UCSD-AML1 (cell line): ENCODE measurements at regions not wholly inside any gene's neighbourhood (a gene's known extent, or its start where the extent isn't known, plus 50 kb on each side); places are given as distances from the start of the nearest gene placed in this dataset.
"Not testable (repeated sequence)": the region's sequence is repeated elsewhere in the genome, so short reads cannot be mapped to it uniquely, and the experiment has no call there.

Experiments used
- DNase-seq: peaks from one replicate; lab custom pipeline; 2025; ENCODE audit not compliant: unreplicated experiment; lab: John Stamatoyannopoulos, UW

DNA sequence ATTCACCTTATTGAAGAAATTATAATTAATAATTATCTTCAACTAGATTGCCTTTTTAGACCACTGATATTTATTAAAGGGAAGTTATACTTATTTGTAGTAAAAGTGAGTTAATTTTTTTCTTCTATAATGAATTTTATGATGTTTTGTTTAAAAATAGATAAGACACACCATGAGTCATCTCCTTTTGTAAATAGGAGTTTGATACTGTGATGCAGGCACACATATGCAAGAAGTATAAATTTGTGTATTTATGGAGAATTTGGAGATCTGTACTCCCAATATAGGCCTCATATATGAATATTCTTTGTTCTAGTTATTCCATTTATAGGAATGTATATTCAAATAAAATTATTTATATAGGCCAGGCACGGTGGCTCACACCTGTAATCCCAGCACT, 703.5 kb upstream of the CHAC2 start:
- no peak for DNase-seq

DNA sequence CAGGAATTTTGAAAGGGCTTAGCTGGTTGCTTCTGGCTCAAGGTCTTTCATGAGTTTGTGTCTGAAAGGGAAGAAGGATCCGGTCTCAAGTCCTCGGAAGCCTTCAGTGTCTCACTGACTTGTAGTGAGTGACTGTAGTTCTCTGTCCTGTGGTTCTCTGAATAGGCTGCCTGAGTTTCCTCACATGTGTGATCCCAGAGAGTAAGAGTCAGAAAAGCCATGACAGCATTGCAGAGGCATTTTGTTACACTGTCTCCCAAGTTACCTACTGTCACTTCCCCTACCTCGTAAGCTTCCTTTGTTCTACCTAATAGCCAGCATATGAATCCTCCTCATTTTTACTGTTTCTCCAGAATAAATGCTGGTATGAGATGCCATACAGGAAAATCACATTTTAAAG, 709.1 kb upstream of the CHAC2 start:
- DNase-seq, result no peak

DNA sequence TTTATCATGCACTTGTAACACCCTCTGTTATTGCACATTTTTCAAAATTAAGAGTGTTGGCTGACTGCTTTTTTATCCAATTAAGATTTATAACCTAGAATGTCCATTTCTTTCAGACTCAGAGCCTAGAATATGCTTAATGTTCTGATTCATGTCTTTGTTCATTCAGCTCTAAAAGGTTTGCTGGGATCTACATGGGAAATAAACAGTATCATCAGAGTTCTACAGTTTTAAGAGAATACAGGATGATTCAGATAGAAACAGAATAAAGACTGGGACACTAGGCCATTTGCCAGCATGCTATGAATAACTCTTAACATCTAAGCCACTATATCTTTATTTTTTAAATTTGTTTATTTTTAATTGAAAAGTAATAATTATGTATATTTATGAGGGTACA, 713.7 kb upstream of the CHAC2 start:
- DNase-seq, result no peak

DNA sequence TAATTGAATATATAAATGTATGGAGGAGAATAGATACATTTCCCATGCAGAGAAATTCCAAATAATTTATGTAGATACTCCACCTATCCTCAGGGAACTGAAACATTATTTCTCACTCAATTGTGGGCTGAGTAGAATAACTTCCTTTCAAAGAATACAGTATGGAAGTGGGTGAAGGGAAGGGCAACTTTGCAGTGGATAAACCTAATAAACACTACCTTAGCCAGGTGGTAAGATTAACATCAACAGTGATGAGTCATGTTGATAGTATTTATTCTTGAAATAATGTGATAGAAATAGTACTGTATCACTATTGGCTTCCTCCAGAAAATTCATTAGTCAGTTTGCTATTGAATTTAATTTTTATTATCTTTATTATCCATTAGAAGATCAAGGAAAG, 716.4 kb upstream of the CHAC2 start:
- no peak for DNase-seq

DNA sequence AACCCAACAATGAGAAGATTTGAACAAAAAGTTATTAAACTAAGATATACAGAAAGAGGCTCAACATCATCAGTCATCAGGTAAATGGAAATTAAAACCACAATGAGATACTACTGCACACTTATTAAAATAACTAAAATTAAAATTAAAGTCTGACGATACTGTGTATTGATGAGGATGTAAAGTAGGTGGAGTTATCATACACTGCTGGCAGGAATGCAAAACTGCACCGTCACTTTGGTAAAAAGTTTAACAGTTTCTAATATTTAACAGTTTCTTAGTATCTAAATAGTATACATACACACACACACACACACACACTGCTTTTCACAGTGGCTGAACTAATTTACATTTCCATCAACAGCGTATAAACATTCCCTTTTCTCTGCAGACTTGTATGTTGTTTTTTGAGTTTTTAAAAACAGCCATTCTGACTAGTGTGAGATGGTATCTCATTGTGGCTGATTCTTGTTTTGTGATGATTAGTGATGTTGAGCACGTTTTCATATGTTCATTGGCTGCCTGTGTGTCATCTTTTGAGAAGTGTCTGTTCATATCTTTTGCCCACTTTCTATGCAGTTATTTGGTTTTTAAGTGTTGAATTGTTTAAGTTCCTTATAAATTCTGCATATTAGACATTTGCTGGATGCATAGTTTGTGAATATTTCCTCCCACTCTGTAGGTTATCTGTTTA, 726.9 kb upstream of the CHAC2 start:
- DNase-seq, result no peak

DNA sequence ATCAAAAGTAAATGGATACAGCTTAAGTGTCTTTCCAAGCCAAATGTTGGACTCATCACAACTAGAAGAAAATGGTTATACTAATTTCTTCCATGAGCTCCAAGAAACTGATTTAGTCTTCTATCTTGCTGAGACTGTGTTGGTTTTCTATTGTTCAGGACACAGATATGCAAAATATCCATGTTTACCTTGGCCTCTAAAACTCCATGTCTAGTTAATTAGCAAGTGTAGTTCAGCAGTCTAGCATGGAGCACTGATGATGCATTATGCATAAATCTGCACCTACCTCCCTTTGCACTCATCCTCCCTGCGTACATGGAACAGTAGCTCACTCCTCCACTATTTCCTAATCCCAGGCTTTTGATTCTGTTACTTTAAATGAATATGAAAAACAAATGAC, 731.4 kb upstream of the CHAC2 start:
- no peak for DNase-seq

DNA sequence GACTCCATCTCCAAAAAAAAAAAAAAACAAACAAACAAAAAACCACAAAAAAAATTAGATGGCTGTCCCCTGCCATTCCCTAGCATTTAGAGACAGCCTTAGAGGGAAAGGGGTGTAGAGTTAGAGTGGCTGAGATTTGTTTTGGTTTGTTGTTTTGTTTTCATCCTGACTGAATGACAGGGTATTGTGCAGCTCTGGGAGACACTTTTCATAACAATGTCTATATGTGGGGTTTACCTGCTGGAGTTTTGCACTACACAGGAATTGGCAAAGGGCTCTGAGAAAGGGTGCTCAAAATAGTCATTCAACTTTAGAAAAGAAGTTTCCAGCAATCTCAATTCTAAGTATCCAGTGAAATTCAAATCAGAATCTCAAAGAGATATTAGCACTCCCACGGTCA, 732.5 kb upstream of the CHAC2 start:
- no peak for DNase-seq

DNA sequence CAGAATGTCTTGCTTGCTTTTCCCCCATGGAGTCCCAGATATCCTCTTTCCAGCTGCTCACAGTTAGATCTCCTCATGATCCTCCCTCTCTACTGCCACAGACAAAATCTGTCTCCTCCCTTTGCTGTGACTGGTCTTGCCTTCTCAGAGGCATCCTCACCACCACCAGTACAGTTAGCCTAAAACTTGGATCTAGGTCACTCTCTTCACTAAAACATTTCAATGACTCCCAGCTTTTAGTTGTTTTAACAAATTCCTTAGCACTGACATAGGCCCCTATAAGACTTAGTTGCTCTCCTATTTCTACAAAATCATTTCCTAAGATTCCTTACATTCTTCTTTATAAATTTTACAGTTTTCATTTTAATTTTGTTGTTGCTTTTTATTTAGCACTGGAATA, 734.2 kb upstream of the CHAC2 start:
- no peak for DNase-seq

DNA sequence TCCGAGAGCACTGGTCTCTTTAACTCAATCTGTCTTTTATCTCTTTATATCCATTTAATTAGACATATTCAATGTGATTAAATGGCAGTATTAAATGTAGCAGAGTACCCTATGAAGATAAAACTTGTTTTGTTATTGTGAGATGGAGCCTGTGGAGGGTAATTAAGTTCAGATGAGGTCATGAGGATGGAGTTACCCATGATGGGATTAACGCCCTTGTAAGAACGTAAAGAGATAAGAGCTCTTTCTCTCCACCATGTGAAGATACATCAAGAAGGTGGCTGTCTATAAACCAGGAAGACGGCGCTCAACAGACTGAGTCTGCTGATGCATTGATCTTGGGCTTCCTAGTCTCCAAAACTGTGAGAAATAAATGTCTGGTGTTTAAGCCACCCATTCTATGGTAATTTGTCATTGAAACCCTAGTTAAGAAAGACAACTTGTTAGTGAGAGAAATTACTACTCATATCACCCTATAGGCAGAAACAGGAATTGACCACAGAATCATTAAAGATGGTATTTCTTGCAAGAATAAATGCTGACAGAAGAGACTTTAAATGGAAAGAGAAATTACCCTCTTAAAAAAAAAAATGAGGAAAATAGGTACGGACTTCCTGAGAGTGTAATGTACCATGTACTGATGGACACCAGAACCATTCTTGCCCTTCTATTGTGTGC, 738.7 kb upstream of the CHAC2 start:
- DNase-seq, result no peak

DNA sequence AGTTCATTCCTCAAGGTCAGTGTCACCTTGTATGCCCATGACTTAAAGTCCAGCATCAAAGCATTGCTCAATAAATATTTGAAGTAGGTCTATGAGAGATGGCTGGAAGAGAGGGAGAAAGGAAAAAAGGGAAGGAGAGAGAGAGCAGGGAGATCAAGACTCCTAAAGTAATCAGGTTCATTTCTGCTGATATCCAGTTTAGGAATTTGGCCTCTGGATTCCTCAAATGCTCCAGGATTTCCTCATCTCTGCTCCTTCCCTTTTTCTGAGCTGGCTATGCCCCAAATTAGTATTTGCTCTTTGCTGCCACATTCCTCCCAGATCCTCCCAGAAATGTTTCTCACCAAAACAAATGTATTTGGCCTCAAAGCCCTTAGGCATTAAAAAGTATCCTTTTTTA, 739.4 kb upstream of the CHAC2 start:
- DNase-seq, result no peak

DNA sequence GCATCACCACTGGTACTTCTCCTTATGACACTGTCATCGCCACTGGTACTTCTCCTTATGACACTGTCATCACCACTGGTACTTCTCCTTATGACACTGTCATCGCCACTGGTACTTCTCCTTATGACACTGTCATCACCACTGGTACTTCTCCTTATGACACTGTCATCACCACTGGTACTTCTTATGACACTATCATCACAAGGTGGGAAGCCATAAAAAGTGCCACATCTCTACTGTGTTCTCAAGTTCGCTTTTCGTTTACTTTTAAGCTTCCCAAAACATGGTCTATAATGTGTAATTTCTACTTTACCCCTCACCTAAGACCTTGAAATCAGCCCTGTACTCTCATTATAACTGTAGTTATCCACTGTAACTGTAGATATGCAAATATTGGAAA, 745.4 kb upstream of the CHAC2 start:
- DNase-seq, result not testable (repeated sequence)

DNA sequence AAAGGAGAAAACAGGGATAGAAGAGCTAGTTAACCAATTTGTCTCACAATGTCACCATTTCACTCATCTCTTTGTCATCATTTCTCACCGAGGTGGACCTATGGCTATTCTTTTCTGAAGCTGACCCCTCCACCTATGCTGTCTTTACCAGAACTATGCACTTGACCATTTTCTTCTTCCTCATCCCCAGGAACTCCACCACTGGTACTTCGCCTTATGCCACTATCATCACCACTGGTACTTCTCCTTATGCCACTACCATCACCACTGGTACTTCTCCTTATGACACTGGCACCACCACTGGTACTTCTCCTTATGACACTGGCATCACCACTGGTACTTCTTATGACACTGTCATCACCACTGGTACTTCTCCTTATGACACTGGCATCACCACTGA, 745.8 kb upstream of the CHAC2 start:
- no peak for DNase-seq

DNA sequence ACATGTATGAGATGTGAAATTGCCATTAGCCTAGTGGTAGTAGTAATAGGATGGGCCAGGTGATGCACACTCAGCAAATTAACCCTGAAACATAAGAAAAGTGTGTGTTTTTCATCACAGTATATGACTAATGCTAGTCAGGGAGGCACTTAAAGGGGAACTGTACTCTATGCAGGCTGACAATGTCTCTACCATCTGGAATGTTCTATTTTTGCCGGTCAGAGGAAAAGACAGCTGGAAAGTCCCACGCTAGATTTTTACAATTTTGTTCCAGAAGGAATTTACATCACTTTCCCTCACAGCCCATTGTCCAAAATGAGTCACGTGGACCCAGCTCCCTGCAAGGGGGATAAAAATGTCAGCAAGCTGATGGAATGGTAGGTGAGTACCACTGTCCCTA, 746.3 kb upstream of the CHAC2 start:
- no peak for DNase-seq

DNA sequence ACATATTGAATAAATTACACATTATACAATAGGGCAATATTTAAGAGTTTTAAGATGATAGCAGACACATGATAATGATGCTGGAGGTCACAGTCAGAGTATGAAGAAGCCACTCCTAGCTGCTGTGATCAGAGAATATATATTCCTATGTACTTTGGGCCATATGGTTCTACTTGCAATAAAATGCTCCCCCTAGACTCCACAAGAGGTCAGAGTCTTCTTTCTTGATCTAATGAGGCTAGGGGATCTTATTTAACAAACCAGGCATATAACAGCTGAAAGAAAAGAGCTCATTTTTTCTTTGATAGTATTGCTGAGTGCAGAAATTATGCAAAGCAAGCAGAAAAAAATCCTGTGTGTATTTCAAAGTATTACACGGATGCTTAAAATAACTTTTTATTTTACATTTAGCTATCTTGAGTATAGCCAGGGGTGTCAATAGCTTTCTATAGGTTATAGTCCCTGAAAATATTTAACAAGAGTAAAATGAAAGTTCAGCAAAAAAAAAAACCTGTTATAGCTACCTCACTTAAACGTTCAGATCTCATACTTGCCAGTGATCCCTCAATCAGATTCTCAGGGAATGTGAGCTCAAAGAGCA, 748.7 kb upstream of the CHAC2 start:
- no peak for DNase-seq

DNA sequence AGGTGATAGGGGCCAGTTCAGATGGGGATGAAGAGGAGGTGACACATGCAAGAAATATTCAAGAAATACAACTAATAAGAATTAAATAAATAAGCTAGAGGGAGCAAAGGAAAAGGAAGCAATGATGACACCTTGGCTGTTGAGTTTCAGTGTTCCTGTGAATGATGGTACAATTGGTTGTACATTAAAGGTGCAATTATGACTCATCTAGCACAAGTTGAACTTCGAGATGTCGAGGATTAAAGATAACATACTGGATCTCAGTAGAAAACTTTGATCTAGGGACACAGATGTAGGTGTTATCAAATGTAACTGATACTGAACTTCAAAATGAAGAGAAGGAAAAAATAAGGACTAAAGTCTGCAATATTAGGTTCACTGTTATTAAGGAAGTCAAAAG, 760.6 kb upstream of the CHAC2 start:
- DNase-seq, result no peak

DNA sequence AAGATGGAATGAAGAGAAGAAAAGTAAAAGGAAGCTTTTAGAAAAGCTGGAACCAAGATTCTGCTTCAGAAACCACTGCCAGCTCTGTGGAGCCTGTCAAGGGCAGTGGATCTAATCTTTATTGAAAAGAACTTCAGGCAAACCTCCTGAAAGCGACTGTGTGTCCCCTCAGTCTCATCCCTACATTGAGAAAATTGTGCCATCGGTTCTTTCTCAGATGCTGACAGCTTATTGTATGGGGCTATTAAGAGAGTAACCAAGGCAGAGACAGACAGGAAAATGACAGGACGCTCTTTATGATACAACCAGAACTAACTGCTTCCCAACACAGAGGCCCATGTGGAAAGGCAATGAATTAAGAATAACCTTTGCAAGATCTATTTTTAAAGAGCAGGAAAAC, 763.2 kb upstream of the CHAC2 start:
- DNase-seq, result no peak

DNA sequence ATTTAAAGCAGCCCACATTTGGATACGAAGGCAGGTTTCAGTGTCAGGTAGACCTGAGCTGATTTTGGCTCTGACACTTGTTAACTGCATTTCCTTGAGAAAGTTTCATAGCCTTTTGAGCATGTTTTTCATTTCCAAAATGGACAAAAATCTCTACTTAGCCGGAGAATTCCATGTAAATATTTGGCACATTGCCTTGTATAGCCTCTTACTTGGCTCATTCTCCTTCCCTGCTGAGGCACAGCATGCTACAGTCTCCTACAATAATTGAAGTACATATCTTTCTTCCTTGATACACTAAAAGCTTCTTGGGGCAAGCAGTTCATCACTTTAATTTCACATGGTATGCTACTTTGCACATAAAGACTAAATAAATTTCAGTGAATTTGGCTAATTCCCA, 772.2 kb upstream of the CHAC2 start:
- DNase-seq, result no peak

DNA sequence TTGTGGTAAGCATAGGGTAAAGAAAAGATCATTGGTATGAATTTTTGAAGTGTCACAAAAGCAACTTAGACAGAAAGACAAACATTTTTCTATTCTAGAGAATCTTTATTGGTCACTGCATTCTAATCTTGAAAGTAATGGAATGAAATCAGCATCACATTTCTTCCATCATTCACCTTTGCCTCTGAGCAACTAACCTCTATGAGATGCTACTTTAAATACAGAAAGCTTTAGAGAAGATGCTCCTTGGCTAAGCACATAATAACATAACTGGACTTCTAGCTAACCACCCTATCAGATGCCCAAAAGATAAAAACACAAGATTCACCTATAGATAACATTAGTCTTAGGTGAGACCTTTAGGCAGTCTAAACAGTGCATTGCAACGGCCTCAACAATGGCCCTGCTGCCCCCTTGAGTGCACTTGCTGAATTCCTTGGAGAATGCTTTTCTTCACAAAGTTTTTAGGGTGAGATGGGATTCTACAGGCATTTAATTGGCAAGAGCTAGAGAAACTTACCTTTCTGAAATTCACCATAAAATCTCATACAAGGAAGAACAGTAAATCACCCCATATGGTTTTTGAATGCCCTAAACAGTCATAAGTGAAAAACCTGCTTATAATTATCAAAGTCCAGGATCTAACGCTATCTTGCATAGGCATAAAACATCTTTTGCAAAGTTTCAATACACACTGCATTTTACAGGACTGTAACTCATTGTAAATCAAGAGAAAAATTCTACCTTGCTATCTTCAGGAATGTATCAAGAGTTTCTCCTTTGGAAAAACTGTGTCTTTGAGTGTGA, 791.3 kb upstream of the CHAC2 start:
- peak; percentile 18 for DNase-seq

DNA sequence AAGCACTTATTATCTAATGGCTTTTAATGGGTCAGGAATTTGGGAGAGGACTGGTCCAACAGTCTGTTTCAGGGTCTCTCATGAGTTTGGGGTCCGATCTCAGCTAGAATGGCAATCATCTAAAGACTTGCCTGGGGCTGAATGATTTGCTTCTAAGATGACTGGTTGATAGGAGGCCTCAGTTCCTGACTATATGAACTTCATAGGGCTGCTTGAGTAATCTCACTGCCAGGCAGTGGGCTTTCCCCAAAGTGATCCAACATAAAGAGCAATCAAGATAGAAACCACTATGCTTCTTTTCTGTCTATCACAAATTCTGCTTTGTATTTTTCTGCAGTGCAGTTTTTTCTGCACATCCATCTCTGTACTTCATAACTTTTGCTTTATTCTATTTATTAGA, 793.5 kb upstream of the CHAC2 start:
- DNase-seq, result no peak

DNA sequence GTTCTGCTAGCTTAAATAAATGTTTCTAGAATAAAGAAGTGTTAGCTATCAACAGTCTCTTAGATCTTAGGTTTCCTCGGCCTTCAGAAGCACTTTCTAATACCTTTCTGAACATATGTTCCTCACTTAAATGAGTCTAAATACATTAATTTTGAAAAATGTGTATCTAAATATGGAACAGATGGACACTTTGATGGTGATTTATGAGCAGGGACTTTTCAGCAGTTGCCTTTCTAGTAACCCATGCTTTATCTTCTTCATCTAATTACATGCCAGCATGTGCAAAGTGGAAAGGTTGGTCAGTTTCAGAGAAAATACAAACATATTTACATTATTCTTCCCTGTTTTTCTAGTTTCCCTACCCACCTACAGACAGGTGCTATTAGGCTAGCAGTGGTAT, 797.0 kb upstream of the CHAC2 start:
- DNase-seq, result no peak

DNA sequence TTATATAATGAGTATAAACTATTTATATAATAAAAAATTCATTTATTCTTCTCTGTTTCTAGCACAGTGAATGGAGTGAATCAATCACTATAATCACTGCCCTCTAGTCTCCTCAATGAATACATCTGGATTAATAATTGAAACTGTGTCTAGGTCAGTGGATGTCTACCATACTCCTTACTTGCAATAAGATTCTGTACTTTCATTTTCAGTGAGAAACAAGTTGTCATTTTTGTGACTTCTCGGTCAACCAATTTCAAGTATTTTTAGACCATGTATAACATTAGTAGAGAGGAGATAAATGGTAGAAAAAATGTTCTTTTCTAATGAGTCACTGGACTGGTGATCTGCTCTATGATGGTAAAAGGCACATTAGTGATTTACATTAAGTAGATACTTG, 799.6 kb upstream of the CHAC2 start:
- DNase-seq, result no peak
